ENCODE measurements at regions not wholly inside any gene's neighbourhood (a gene's known extent, or its start where the extent isn't known, plus 50 kb on each side); places are given as distances from the start of the nearest gene placed in this dataset.

- no peak for FAIRE-seq
- TF ChIP-seq KDM5B (IDR thresholded peaks at IDR 0.05; ENCODE audit: insufficient replicate concordance, low read depth, low read length) (no peak), YY1 (IDR thresholded peaks at IDR 0.05; ENCODE audit: borderline replicate concordance in 1 of 3, control insufficient read depth in 1 of 3, extremely low read depth in 1 of 3, insufficient read depth in 3 of 3, insufficient read length in 1 of 3, insufficient replicate concordance in 2 of 3, low read depth in 1 of 3, low read length in 2 of 3) (no peak), ZKSCAN8 (CRISPR knock-in tag; IDR thresholded peaks at IDR 0.05) (no peak), PTTG1 (tag; IDR thresholded peaks at IDR 0.05; ENCODE audit: low read depth) (no peak), ZNF316 (IDR thresholded peaks at IDR 0.05) (no peak), FOXO4 (CRISPR knock-in tag; IDR thresholded peaks at IDR 0.05) (no peak), TEAD4 (IDR thresholded peaks at IDR 0.05; ENCODE audit: low read length) (no peak), TEAD4 (CRISPR knock-in tag; IDR thresholded peaks at IDR 0.05; ENCODE audit: borderline replicate concordance) (no peak), RBFOX2 (IDR thresholded peaks at IDR 0.05; ENCODE audit: low read depth, low read length) (no peak), ZNF644 (tag; IDR thresholded peaks at IDR 0.05; ENCODE audit: low read depth) (no peak), IRF9 (tag; IDR thresholded peaks at IDR 0.05) (no peak)
- TF ChIP-seq, protein P1, sequence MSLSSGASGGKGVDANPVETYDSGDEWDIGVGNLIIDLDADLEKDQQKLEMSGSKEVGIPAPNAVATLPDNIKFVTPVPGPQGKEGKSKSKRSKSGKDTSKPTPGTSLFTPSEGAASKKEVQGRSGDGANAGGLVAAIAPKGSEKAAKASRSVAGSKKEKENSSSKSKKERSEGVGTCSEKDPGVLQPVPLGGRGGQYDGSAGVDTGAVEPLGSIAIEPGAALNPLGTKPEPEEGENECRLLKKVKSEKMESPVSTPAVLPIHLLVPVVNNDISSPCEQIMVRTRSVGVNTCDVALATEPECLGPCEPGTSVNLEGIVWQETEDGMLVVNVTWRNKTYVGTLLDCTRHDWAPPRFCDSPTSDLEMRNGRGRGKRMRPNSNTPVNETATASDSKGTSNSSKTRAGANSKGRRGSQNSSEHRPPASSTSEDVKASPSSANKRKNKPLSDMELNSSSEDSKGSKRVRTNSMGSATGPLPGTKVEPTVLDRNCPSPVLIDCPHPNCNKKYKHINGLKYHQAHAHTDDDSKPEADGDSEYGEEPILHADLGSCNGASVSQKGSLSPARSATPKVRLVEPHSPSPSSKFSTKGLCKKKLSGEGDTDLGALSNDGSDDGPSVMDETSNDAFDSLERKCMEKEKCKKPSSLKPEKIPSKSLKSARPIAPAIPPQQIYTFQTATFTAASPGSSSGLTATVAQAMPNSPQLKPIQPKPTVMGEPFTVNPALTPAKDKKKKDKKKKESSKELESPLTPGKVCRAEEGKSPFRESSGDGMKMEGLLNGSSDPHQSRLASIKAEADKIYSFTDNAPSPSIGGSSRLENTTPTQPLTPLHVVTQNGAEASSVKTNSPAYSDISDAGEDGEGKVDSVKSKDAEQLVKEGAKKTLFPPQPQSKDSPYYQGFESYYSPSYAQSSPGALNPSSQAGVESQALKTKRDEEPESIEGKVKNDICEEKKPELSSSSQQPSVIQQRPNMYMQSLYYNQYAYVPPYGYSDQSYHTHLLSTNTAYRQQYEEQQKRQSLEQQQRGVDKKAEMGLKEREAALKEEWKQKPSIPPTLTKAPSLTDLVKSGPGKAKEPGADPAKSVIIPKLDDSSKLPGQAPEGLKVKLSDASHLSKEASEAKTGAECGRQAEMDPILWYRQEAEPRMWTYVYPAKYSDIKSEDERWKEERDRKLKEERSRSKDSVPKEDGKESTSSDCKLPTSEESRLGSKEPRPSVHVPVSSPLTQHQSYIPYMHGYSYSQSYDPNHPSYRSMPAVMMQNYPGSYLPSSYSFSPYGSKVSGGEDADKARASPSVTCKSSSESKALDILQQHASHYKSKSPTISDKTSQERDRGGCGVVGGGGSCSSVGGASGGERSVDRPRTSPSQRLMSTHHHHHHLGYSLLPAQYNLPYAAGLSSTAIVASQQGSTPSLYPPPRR (CRISPR knock-in tag; IDR thresholded peaks at IDR 0.05; ENCODE audit: borderline replicate concordance) = no peak
- TF ChIP-seq, protein P2, sequence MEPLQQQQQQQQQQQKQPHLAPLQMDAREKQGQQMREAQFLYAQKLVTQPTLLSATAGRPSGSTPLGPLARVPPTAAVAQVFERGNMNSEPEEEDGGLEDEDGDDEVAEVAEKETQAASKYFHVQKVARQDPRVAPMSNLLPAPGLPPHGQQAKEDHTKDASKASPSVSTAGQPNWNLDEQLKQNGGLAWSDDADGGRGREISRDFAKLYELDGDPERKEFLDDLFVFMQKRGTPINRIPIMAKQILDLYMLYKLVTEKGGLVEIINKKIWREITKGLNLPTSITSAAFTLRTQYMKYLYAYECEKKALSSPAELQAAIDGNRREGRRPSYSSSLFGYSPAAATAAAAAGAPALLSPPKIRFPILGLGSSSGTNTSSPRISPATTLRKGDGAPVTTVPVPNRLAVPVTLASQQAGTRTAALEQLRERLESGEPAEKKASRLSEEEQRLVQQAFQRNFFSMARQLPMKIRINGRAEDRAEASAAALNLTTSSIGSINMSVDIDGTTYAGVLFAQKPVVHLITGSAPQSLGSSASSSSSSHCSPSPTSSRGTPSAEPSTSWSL (CRISPR knock-in tag; IDR thresholded peaks at IDR 0.05; ENCODE audit: borderline replicate concordance) = no peak
These were observed 185.4 kb downstream of the ST6GAL2 start for GRCh38 chr2:106700616-106701015.

More at GRCh38 chr2:106700616-106701015, 185.4 kb downstream of the ST6GAL2 start:
- H3K9ac ChIP-seq (ENCODE audit: insufficient read depth in 1 of 2, low read depth in 2 of 2, low read length in 2 of 2) = no peak overlapping the region
- no peak overlapping the region for H2AFZ ChIP-seq (ENCODE audit: low read depth, low read length)
- no peak overlapping the region for H3K4me2 ChIP-seq (ENCODE audit: insufficient read depth, low read length)
- H3K4me1 ChIP-seq (replicated peaks in 1 of 2; ENCODE audit: control insufficient read depth in 2 of 2, insufficient read depth in 2 of 2, low read length in 2 of 2) = no peaks in the 10 kb centered on the region
- DNase-seq (ENCODE audit: extremely low read depth in 1 of 4, low spot score in 3 of 4) (no peak), ATAC-seq (no peak)
- H3K36me3 ChIP-seq (ENCODE audit: control insufficient read depth, insufficient read depth, low read length) = no peaks in the 10 kb centered on the region
- H4K20me1 ChIP-seq (replicated peaks; ENCODE audit: control insufficient read depth, insufficient read depth, low read length) = no peaks in the 10 kb centered on the region
- ChIA-PET CTCF (ENCODE audit: low intra/inter-chr PET ratio) (interaction anchor here (0.6 kb wide), 1 partner anchor 33 kb away, joined by 4 read pairs; no protein-coding TSS in a partner anchor), POLR2A (no interaction called here)
- in situ Hi-C loops (cut with MboI) (no loop called here), intact Hi-C loops (cut with micrococcal nuclease) (no loop called here)
- H3K27me3 ChIP-seq (ENCODE audit: control insufficient read depth in 2 of 2, insufficient read depth in 2 of 2, low read length in 2 of 2) = no peaks in the 10 kb centered on the region
- H3K9me1 ChIP-seq (ENCODE audit: control insufficient read depth, insufficient read depth, low read length) = no peaks in the 10 kb centered on the region
- no peak overlapping the region for H3K27ac ChIP-seq (ENCODE audit: extremely low read depth, low read depth, low read length)
- no TSS peak for BruUV-seq (replicated peaks)
- H3K79me2 ChIP-seq (ENCODE audit: control insufficient read depth, insufficient read depth, low read length) = no peaks in the 10 kb centered on the region
- H3K4me3 ChIP-seq = no peak overlapping the region
- H3K9me3 ChIP-seq (replicated peaks; ENCODE audit: control insufficient read depth, insufficient read depth, low read depth, low read length) = no peaks in the 10 kb centered on the region

Measured in K562 (cell line).